ENCODE measurements at regions not wholly inside any gene's neighbourhood (a gene's known extent, or its start where the extent isn't known, plus 50 kb on each side); places are given as distances from the start of the nearest gene placed in this dataset.

DNA sequence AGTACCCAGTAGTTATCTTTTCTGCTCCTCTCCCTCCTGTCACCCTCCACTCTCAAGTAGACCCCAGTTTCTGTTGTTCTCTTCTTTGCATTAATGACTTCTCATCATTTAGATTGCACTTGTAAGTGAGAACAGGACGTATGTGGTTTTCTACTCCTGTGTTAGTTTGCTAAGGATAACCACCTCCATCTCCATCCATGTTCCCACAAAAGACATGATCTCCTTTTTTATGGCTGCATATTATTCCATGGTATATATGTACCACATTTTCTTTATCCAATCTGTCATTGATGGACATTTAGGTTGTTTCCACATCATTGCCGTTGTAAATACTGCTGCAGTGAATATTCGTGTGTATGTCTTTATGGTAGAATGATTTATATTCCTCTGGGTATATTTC, 1346.5 kb downstream of the MRPL39 start:
- TF ChIP-seq EP300 (IDR thresholded peaks at IDR 0.05; ENCODE audit: borderline replicate concordance in 1 of 2, low read depth in 2 of 2, low read length in 2 of 2) (no peak), TAF1 (IDR thresholded peaks at IDR 0.05; ENCODE audit: low read depth, low read length) (no peak), POLR2AphosphoS5 (IDR thresholded peaks at IDR 0.05; ENCODE audit: low read depth, low read length) (no peak), EZH2 (IDR thresholded peaks at IDR 0.05; ENCODE audit: low read depth, low read length, severe bottlenecking) (no peak), NRF1 (IDR thresholded peaks at IDR 0.05; ENCODE audit: low read depth, low read length) (no peak), GTF2F1 (IDR thresholded peaks at IDR 0.05; ENCODE audit: borderline replicate concordance, low read depth, low read length) (no peak), BRCA1 (IDR thresholded peaks at IDR 0.05; ENCODE audit: low read depth, low read length) (no peak), ZNF274 (IDR thresholded peaks at IDR 0.05; ENCODE audit: borderline replicate concordance, extremely low read depth, low read length) (no peak), JUN (IDR thresholded peaks at IDR 0.05; ENCODE audit: low read depth, low read length) (no peak), YY1 (IDR thresholded peaks at IDR 0.05; ENCODE audit: low read depth, low read length) (no peak), TEAD4 (IDR thresholded peaks at IDR 0.05; ENCODE audit: low read depth, low read length) (no peak)
- TF ChIP-seq, protein P1, sequence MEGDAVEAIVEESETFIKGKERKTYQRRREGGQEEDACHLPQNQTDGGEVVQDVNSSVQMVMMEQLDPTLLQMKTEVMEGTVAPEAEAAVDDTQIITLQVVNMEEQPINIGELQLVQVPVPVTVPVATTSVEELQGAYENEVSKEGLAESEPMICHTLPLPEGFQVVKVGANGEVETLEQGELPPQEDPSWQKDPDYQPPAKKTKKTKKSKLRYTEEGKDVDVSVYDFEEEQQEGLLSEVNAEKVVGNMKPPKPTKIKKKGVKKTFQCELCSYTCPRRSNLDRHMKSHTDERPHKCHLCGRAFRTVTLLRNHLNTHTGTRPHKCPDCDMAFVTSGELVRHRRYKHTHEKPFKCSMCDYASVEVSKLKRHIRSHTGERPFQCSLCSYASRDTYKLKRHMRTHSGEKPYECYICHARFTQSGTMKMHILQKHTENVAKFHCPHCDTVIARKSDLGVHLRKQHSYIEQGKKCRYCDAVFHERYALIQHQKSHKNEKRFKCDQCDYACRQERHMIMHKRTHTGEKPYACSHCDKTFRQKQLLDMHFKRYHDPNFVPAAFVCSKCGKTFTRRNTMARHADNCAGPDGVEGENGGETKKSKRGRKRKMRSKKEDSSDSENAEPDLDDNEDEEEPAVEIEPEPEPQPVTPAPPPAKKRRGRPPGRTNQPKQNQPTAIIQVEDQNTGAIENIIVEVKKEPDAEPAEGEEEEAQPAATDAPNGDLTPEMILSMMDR (IDR thresholded peaks at IDR 0.05; ENCODE audit: control extremely low read depth in 1 of 3, insufficient read depth in 1 of 3, low read depth in 1 of 3, low read length in 3 of 3) = no peak
- TF ChIP-seq, protein P2, sequence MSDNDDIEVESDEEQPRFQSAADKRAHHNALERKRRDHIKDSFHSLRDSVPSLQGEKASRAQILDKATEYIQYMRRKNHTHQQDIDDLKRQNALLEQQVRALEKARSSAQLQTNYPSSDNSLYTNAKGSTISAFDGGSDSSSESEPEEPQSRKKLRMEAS (IDR thresholded peaks at IDR 0.05) = no peak
